ENCODE measurements at regions not wholly inside any gene's neighbourhood (a gene's known extent, or its start where the extent isn't known, plus 50 kb on each side); places are given as distances from the start of the nearest gene placed in this dataset.

DNA sequence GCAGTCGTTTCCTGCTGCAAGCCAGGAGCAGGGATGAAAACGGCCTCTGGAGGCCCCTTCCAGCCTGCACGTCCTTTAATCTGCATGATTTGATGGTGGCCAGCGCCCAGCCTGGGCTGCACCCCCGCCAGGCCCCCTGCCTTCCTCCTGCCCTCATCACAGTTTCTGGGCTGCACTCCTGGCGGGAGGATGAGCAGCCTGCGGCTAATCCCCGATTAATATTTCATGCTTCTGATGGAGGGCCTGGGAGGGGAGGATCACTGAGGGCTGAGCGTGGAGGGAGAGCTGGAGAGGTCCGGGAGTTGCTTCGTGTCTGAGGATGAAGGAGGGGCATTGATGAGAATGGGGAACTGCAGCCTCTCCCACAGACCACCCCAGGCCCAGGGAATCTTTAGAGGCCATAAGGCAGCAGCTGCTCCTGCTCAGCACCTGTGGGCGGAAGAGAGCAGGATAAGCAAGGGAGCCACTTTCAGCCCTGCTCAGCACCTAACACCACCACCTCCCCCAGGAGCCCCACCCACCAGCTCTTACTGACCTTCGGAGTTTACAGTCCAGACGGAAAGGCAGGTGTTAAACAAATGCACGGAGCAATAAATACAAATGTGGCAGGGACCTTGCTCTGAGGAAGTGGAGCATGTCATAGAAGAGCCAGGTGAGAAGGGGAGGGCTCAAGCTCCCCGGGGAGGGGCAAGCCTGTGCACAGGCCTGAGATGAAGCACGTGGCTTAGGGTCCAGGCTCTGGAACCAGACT lies 135.0 kb upstream of the NECTIN1 start:
- no peak overlapping the region for H3K4me2 ChIP-seq (ENCODE audit: low read depth, low read length, poor library complexity, severe bottlenecking)
- H3K9me2 ChIP-seq (replicated peaks; ENCODE audit: low read depth, low read length): no peaks in the 10 kb centered on the region
- H3K9me3 ChIP-seq (ENCODE audit: insufficient read depth, low read depth, low read length): no peaks in the 10 kb centered on the region
- H3K79me2 ChIP-seq (ENCODE audit: insufficient read depth, low read length): no peaks in the 10 kb centered on the region
- H2AFZ ChIP-seq (ENCODE audit: low read length): no peak overlapping the region
- H3K4me1 ChIP-seq (ENCODE audit: insufficient read depth, low read length, poor library complexity, severe bottlenecking): peaks cover 6% of the 10 kb centered on the region
- no peaks in the 10 kb centered on the region for H3K36me3 ChIP-seq (ENCODE audit: insufficient read depth, low read length)
- no peak overlapping the region for H3K4me3 ChIP-seq (ENCODE audit: low read length, poor library complexity, severe bottlenecking)
- no peak for TF ChIP-seq EZH2phosphoT487 (IDR thresholded peaks at IDR 0.05; ENCODE audit: borderline replicate concordance)
- TF ChIP-seq, protein P1, sequence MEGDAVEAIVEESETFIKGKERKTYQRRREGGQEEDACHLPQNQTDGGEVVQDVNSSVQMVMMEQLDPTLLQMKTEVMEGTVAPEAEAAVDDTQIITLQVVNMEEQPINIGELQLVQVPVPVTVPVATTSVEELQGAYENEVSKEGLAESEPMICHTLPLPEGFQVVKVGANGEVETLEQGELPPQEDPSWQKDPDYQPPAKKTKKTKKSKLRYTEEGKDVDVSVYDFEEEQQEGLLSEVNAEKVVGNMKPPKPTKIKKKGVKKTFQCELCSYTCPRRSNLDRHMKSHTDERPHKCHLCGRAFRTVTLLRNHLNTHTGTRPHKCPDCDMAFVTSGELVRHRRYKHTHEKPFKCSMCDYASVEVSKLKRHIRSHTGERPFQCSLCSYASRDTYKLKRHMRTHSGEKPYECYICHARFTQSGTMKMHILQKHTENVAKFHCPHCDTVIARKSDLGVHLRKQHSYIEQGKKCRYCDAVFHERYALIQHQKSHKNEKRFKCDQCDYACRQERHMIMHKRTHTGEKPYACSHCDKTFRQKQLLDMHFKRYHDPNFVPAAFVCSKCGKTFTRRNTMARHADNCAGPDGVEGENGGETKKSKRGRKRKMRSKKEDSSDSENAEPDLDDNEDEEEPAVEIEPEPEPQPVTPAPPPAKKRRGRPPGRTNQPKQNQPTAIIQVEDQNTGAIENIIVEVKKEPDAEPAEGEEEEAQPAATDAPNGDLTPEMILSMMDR (conservative IDR thresholded peaks at IDR 0.05; ENCODE audit: low read length): no peak
- no peaks in the 10 kb centered on the region for H3K27me3 ChIP-seq (ENCODE audit: insufficient read depth, low read length, poor library complexity, severe bottlenecking)
- no peaks in the 10 kb centered on the region for H3F3A ChIP-seq (ENCODE audit: low read depth)
- no peaks in the 10 kb centered on the region for H4K20me1 ChIP-seq (ENCODE audit: insufficient read depth, low read length, poor library complexity, severe bottlenecking)
- no peak overlapping the region for H3K9ac ChIP-seq (ENCODE audit: low read depth, low read length, poor library complexity, severe bottlenecking)

DNA sequence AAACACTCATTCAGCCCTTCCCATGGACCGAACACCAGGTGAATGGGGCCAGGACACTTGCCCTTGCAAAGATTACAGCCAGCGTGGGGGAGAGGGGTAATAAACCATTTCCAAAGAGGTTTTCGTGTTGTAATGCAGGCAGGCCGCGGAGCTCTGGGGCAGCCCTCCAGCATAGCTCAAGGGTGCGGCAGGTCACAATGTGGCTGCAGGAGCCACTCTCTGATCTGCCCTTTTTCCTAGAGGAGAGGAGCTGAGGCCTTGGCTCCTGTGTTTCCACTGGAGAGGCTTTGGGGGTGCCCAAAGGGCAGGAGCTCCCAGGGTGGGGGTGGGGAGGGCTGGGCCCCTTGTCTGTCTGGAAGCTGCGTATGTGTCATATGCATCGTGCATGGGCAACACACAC lies 134.2 kb upstream of the NECTIN1 start:
- H3K4me1 ChIP-seq (ENCODE audit: insufficient read depth, low read length, poor library complexity, severe bottlenecking): peaks cover 2% of the 10 kb centered on the region
- no peak for TF ChIP-seq EZH2phosphoT487 (IDR thresholded peaks at IDR 0.05; ENCODE audit: borderline replicate concordance)
- H3K79me2 ChIP-seq (ENCODE audit: insufficient read depth, low read length): no peaks in the 10 kb centered on the region
- H3K27me3 ChIP-seq (ENCODE audit: insufficient read depth, low read length, poor library complexity, severe bottlenecking): no peaks in the 10 kb centered on the region
- no peaks in the 10 kb centered on the region for H3K9me3 ChIP-seq (ENCODE audit: insufficient read depth, low read depth, low read length)
- no peaks in the 10 kb centered on the region for H3K36me3 ChIP-seq (ENCODE audit: insufficient read depth, low read length)
- H4K20me1 ChIP-seq (ENCODE audit: insufficient read depth, low read length, poor library complexity, severe bottlenecking): no peaks in the 10 kb centered on the region
- H3K4me2 ChIP-seq (ENCODE audit: low read depth, low read length, poor library complexity, severe bottlenecking): no peak overlapping the region
- H3K9me2 ChIP-seq (replicated peaks; ENCODE audit: low read depth, low read length): no peaks in the 10 kb centered on the region
- H3K4me3 ChIP-seq (ENCODE audit: low read length, poor library complexity, severe bottlenecking): no peak overlapping the region
- no peak overlapping the region for H3K9ac ChIP-seq (ENCODE audit: low read depth, low read length, poor library complexity, severe bottlenecking)
- no peaks in the 10 kb centered on the region for H3F3A ChIP-seq (ENCODE audit: low read depth)
- no peak overlapping the region for H2AFZ ChIP-seq (ENCODE audit: low read length)

DNA sequence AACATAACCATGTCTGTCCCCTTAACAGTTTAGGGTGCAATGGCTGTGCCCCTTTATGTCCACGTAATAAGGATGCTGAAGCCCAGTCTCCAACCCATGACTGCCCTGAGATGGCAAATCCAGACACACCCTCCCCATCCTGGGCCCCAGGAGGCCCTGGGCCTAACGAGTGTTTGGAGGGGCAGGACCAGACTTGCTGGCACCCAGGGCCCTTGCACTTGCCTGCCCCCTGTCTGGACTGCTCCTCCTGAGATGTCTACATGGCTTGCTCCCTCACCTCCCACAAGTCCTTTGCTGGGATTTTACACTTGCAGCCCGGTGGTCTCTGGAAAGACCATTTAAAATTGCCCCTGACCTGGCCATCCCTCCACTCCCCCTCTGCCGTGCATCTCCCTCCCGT lies 132.2 kb upstream of the NECTIN1 start:
- Histone ChIP-seq H3K9me3 (ENCODE audit: insufficient read depth, low read depth, low read length) (no peaks in the 10 kb centered on the region), H3K4me3 (ENCODE audit: low read length, poor library complexity, severe bottlenecking) (no peak overlapping the region), H3F3A (ENCODE audit: low read depth) (no peaks in the 10 kb centered on the region), H2AFZ (ENCODE audit: low read length) (no peak overlapping the region), H3K36me3 (ENCODE audit: insufficient read depth, low read length) (no peaks in the 10 kb centered on the region), H3K4me2 (ENCODE audit: low read depth, low read length, poor library complexity, severe bottlenecking) (no peak overlapping the region), H3K27me3 (ENCODE audit: insufficient read depth, low read length, poor library complexity, severe bottlenecking) (no peaks in the 10 kb centered on the region), H4K20me1 (ENCODE audit: insufficient read depth, low read length, poor library complexity, severe bottlenecking) (no peaks in the 10 kb centered on the region), H3K9ac (ENCODE audit: low read depth, low read length, poor library complexity, severe bottlenecking) (no peak overlapping the region), H3K4me1 (ENCODE audit: insufficient read depth, low read length, poor library complexity, severe bottlenecking) (no peaks in the 10 kb centered on the region), H3K9me2 (replicated peaks; ENCODE audit: low read depth, low read length) (no peaks in the 10 kb centered on the region), H3K79me2 (ENCODE audit: insufficient read depth, low read length) (no peaks in the 10 kb centered on the region)
- TF ChIP-seq EZH2phosphoT487 (IDR thresholded peaks at IDR 0.05; ENCODE audit: borderline replicate concordance): no peak
- TF ChIP-seq, protein P1 (conservative IDR thresholded peaks at IDR 0.05; ENCODE audit: low read length): no peak

All from Loucy (cell line).